GM21717 (cell line): ENCODE measurements at regions not wholly inside any gene's neighbourhood (a gene's known extent, or its start where the extent isn't known, plus 50 kb on each side); places are given as distances from the start of the nearest gene placed in this dataset.
A peak's percentile ranks its signal among the peaks of the same experiment; 100 is the strongest.

Experiments used
- ATAC-seq: cut with Tn5 transposase; IDR thresholded peaks from one replicate; pipeline ENCODE4 v1.9.1; 2021; ENCODE audit warnings: mild to moderate bottlenecking, moderate library complexity; ENCODE audit not compliant: unreplicated experiment

- no peak for ATAC-seq
Measured at GRCh38 chr1:190540366-190540765, 62.7 kb upstream of the BRINP3 start.

- ATAC-seq, result no peak
Measured at GRCh38 chr1:190551638-190552037, 74.0 kb upstream of the BRINP3 start.

GRCh38 chr1:190560161-190560681, 82.6 kb upstream of the BRINP3 start:
- no peak for ATAC-seq

GRCh38 chr1:190563230-190563629, 85.6 kb upstream of the BRINP3 start:
- no peak for ATAC-seq

GRCh38 chr1:190564117-190564516, 86.5 kb upstream of the BRINP3 start:
- ATAC-seq, result no peak

GRCh38 chr1:190578017-190578416, 100.4 kb upstream of the BRINP3 start:
- no peak for ATAC-seq

GRCh38 chr1:190578526-190578925, 100.9 kb upstream of the BRINP3 start:
- ATAC-seq, result no peak

DNA sequence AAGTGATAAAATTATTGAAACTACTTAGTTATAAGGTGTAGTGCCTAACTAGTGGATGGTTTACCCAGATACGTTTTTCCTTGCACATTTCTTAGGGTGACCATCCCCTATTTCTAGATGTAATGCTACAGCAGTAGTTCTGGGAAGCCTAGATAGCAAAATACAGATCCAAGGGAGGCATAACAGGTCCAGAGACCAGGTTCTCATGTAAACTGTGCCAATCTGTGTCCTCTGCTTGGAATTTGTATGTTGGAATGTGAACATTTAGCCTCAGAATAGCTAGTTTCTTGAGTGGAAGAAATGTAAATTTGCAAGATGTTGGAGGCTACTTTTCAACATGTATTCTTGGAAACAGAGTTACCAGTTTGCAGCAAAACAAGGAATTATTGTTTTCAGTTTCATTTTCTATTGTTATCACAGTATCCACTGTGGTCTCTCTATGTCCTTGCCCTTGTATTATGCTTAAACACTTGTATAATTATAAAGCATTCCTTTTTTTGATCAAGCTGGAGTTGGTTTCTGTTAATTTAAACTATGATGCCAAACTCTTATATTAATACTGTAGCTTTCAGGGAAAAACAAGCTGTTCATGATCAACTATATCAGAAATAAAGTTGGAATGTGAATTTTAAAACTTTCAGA, 102.0 kb upstream of the BRINP3 start:
- ATAC-seq, result no peak

GRCh38 chr1:190583862-190584261, 106.2 kb upstream of the BRINP3 start:
- ATAC-seq, result no peak

DNA sequence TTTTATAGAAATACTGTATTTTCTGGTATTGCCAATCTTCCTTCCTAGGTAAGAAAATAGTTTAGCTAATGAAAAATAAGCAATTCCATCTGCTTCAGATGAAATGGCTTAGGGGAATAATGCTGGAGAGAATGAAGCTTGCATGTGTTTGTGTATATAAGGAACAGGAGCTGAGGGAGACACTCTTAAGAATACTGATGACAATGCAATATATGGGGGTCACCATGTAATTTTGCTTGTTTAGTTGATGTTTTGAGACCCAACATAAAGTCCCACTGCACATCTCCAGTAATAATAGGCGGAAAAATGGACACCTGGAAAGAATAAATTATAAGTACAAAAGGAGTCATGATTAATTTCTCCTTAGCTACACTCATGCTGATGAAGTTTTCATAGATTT, 110.8 kb upstream of the BRINP3 start:
- no peak for ATAC-seq

DNA sequence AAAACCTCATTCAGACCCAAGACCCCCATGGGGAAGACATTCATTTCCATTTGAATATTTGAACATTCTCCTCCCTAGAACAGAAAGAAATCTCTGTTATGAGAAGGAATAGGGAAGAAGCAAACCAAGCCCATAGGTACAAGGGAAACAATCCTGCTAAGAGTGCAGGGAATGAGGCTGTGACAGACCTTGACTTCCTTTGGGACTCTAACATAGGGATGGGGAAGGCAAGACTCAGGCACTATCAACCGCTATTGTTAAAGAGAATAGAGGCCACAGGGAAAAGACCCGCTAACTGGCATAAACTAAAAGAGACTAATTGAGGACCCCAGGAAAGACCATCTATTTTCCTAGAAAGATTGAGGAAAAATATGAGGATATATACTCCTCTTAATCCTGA, 117.8 kb upstream of the BRINP3 start:
- no peak for ATAC-seq

- ATAC-seq, result no peak
Measured at GRCh38 chr1:190597294-190597693, 119.6 kb upstream of the BRINP3 start.

DNA sequence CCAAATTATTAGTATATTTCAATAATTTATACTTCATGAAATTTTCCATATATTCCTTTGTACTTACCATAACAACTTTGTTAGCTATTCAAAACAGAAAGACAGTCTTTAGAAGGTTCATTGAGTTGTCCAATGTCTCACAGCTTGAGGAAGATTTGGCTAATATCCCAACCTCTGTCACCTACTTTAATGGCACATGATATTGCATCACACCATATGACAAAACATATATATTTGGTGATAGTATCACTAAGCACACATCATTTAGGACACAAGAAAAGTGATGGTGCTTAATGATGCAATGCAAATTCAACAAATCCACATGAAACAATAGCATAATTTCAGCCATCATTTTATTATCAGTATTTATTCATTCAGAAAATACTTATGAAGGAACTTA, 122.0 kb upstream of the BRINP3 start:
- no peak for ATAC-seq

DNA sequence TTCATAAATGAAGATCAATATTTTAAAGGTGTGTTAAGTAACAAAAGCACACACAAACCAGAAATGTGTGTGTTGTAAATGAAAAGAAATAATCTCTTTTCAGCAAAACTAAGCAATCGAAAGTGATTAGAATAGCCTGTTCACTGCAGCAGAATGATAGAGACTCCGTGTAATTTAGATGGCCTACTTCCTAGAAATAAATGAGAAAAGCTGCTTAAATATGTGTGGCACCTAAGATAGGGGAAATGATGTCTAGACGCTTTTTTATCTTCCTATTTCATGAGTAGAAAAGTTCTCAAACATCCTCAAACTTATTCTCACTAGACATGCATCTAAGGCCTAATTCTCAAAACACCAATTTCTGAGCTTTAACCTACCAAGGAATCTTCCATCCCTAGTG, 124.7 kb upstream of the BRINP3 start:
- ATAC-seq, result no peak

- no peak for ATAC-seq
Measured at GRCh38 chr1:190608282-190608681, 130.6 kb upstream of the BRINP3 start.

GRCh38 chr1:190615818-190616217, 138.2 kb upstream of the BRINP3 start:
- ATAC-seq, result no peak

DNA sequence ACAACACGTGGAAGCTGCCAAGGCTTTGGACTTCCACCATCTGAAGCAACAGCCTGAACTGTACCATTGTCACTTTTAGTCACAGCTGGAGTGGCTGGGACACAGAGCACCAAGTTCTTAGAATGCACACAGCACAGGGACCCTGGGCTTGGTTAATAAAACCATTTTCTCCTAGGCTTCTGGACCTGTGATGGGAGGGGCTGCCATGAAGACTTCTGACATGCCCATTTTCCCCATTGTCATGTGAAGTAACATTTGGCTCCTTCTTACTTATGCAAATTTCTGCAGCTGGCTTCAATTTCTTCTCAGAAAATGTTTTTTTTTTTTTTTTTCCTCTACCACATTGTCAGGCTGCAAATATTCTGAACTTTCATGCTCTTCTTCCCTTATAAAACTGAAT, 138.6 kb upstream of the BRINP3 start:
- ATAC-seq, result no peak

DNA sequence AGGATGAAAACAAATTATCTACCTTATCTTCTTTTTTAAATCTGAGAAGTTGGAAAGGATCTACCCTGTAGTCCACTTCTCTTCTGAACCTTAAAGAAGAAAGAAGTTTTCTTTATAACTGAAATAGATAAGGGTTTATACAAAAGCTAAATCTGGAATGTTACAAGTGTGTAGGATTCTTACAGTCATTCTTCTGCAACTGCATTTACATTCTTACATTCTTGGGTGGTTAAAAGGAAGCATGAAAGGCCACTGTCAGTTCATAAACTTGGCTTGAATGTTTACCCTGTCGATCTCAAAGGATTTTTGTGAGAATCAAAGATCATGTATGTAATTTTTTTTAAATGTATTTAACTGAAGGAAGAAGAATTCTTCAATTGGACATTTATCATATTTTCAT, 142.1 kb upstream of the BRINP3 start:
- ATAC-seq, result no peak

DNA sequence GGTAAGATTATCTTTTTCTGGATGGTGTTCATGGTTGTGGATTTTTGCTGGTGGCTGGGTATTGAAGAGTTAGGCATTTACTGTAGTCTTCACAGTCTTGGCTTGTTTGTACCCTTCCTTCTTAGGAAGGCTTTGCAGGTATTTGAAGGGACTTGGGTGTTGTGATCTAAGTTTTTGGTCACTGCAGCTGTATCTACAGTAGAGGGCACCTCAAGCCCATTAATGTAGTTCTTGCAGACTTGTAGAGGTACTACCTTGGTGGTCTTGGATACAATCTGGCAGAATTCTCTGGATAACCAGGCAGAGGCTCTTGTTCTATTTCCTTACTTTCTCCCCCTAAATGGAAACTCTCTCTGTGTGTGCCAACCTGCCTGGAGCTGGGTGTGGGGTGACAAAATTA, 155.8 kb upstream of the BRINP3 start:
- no peak for ATAC-seq

GRCh38 chr1:190634134-190634533, 156.5 kb upstream of the BRINP3 start:
- ATAC-seq, result no peak

DNA sequence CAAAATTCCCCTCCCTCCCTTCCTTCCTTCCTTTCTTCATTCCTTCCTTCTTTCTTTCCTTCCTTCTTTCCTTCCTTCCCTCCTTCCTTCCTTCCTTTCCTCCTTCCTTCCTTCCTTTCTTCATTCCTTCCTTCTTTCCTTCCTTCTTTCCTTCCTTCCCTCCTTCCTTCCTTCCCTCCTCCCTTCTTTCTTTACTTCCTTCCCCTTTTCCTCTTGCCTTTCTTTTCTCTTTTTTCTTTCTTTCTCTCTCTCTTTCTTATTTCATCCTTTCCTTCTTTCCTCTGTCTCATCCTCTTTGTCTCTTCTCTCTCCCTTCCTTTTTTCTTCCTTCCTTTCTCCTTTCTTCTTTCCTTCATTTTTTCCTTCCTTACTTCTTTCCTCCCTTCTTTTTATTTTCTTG, 171.9 kb upstream of the BRINP3 start:
- ATAC-seq, result no peak

- ATAC-seq, result no peak
Measured at GRCh38 chr1:190658907-190659306, 181.2 kb upstream of the BRINP3 start.

DNA sequence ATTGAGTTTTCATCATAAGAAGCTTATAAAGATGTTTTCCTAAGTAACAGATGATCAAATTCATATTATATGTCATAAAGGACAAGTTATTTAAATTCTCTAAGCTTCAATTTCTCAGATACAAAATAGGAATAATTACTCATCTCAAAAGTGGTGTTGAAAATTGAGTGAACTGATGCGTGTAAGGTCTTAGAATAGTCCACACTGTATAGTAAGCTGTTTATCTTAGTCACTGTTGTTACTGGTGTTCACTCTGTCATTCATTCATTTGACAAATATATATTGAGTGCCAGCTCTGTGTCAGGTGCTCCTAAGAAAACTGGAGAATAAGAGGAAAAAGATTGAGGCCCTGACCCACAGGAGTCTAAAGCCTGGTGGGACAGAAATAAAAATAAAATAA, 186.3 kb upstream of the BRINP3 start:
- peak; percentile 69 for ATAC-seq
